HT1080 (cell line): ENCODE measurements at regions not wholly inside any gene's neighbourhood (a gene's known extent, or its start where the extent isn't known, plus 50 kb on each side); places are given as distances from the start of the nearest gene placed in this dataset.
"Not testable (repeated sequence)": the region's sequence is repeated elsewhere in the genome, so short reads cannot be mapped to it uniquely, and the experiment has no call there.

Experiments
- DNase-seq: peaks from one replicate; pipeline ENCODE4 v3.0.0-alpha.2; 2015; ENCODE audit warnings: low read depth

GRCh38 chr15:45866616-45867015 lies 231.8 kb downstream of the SQOR start:
- no peak for DNase-seq

GRCh38 chr15:45867281-45867680 lies 232.5 kb downstream of the SQOR start:
- DNase-seq, result no peak

- DNase-seq, result no peak
These were observed 233.4 kb downstream of the SQOR start for GRCh38 chr15:45868109-45868691.

GRCh38 chr15:45869034-45869668 lies 234.3 kb downstream of the SQOR start:
- no peak for DNase-seq

GRCh38 chr15:45871121-45871855 lies 236.5 kb downstream of the SQOR start:
- DNase-seq, result peak; percentile 47

GRCh38 chr15:45873781-45874180 lies 239.0 kb downstream of the SQOR start:
- DNase-seq, result no peak

GRCh38 chr15:45874566-45874965 lies 239.7 kb downstream of the SQOR start:
- not testable (repeated sequence) for DNase-seq

- DNase-seq, result no peak
These were observed 249.5 kb downstream of the SQOR start for GRCh38 chr15:45884289-45884688.

GRCh38 chr15:45884755-45885445 lies 250.1 kb downstream of the SQOR start:
- no peak for DNase-seq

- no peak for DNase-seq
These were observed 251.0 kb downstream of the SQOR start for GRCh38 chr15:45885801-45886200.

GRCh38 chr15:45891766-45892165 lies 256.9 kb downstream of the SQOR start:
- no peak for DNase-seq

GRCh38 chr15:45892182-45892581 lies 257.4 kb downstream of the SQOR start:
- DNase-seq, result no peak

GRCh38 chr15:45903283-45903682 lies 268.5 kb downstream of the SQOR start:
- DNase-seq, result peak; percentile 53

- DNase-seq, result no peak
These were observed 269.2 kb downstream of the SQOR start for GRCh38 chr15:45904019-45904418.

GRCh38 chr15:45906230-45906629 lies 271.4 kb downstream of the SQOR start:
- DNase-seq, result no peak

- no peak for DNase-seq
These were observed 275.8 kb downstream of the SQOR start for GRCh38 chr15:45910671-45911070.

- DNase-seq, result no peak
These were observed 278.6 kb downstream of the SQOR start for GRCh38 chr15:45913451-45913850.

- no peak for DNase-seq
These were observed 279.6 kb downstream of the SQOR start for GRCh38 chr15:45914425-45914824.

- no peak for DNase-seq
These were observed 284.0 kb downstream of the SQOR start for GRCh38 chr15:45918839-45919238.

GRCh38 chr15:45919806-45920205 lies 285.0 kb downstream of the SQOR start:
- DNase-seq, result peak; percentile 68

GRCh38 chr15:45921376-45921775 lies 286.5 kb downstream of the SQOR start:
- DNase-seq, result no peak

- no peak for DNase-seq
These were observed 287.1 kb downstream of the SQOR start for GRCh38 chr15:45921978-45922377.
